ENCODE measurements at regions not wholly inside any gene's neighbourhood (a gene's known extent, or its start where the extent isn't known, plus 50 kb on each side); places are given as distances from the start of the nearest gene placed in this dataset.

DNA sequence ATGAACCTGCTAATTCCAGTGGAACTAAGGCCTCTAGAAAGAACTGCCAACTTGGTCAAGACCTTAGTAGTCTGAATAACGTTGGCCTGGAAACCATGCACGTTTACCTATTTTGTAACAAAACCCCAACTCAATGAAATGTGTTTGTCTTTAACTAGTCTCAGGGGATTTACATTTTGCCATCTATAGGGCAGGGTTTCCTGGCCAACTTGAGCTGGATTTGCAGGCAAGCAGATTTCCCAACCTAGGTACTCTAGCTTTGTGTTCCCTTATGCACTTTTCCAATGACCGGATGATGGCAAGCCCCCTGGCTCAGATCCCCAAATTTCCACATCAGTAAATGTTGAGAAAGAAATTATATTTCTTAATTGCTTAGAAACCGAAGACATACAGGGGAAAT lies 114.5 kb downstream of the IRS2 start:
- TF ChIP-seq, protein P1, sequence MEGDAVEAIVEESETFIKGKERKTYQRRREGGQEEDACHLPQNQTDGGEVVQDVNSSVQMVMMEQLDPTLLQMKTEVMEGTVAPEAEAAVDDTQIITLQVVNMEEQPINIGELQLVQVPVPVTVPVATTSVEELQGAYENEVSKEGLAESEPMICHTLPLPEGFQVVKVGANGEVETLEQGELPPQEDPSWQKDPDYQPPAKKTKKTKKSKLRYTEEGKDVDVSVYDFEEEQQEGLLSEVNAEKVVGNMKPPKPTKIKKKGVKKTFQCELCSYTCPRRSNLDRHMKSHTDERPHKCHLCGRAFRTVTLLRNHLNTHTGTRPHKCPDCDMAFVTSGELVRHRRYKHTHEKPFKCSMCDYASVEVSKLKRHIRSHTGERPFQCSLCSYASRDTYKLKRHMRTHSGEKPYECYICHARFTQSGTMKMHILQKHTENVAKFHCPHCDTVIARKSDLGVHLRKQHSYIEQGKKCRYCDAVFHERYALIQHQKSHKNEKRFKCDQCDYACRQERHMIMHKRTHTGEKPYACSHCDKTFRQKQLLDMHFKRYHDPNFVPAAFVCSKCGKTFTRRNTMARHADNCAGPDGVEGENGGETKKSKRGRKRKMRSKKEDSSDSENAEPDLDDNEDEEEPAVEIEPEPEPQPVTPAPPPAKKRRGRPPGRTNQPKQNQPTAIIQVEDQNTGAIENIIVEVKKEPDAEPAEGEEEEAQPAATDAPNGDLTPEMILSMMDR (conservative IDR thresholded peaks at IDR 0.05; ENCODE audit: low read depth, low read length), result no peak
- DNase-seq (ENCODE audit: low read depth), result no peak
- no peak overlapping the region for H3K4me3 ChIP-seq (ENCODE audit: low read depth, low read length)

DNA sequence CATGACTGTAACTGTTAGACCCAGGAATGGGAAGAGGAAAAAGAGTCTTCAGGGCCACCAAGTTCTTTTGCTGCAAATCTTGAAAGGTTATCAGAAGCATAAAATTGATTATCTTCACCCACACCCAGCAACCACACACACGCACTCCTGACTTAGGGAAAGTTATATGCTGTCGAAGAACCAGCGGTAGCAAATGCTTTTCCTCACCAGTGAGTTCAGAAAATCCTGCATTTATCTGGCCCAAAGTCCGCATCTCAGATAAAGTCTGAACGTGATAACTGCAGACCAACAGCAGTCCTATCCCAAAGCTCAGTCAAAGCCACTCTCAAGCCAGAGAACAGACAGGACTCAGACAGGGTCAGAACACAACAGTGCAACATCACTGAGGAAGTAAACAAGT lies 115.6 kb downstream of the IRS2 start:
- no peak for DNase-seq (ENCODE audit: low read depth)
- no peak overlapping the region for H3K4me3 ChIP-seq (ENCODE audit: low read depth, low read length)
- TF ChIP-seq, protein P1 (conservative IDR thresholded peaks at IDR 0.05; ENCODE audit: low read depth, low read length), result no peak

DNA sequence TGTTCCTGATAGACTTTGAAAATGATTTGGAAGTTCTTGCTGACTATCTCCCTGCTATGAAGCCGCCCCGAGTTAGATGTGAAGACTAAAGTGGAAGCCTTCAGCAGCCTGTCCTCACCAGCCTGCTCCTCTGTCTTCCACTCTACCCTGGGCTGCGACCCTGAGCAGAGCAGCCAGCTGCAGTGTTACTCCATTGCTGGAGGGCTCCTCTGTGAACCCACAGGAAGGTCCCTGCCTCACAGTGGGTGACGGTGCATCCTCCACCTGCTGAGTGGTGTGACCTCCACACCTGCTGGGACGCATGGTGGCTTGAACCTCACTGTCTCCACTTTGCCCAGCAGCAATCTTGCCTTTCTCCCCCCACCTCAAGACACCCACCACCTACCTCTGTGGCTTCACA lies 116.4 kb downstream of the IRS2 start:
- no peak overlapping the region for H3K4me3 ChIP-seq (ENCODE audit: low read depth, low read length)
- DNase-seq (ENCODE audit: low read depth), result no peak
- TF ChIP-seq, protein P1 (conservative IDR thresholded peaks at IDR 0.05; ENCODE audit: low read depth, low read length), result no peak

DNA sequence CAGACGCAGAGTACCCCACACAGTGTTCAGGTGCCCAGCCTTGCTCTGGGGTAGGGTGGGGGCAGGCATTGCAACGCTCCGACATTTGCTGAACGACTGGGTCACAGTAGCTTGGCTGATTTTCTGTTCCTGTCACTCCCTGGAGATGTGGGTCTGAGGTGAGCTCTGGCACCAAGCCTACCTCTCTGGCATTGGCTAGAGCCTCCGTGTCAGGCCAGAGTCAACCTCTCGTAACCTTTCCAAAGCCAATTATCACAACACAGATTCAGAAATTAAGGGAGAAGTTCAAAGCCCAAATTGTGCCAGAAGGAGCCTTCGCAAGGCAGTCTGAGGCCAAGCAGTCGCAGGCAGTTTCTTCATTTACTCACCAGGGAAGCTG lies 117.2 kb downstream of the IRS2 start:
- no peak overlapping the region for H3K4me3 ChIP-seq (ENCODE audit: low read depth, low read length)
- TF ChIP-seq, protein P1 (conservative IDR thresholded peaks at IDR 0.05; ENCODE audit: low read depth, low read length), result no peak
- no peak for DNase-seq (ENCODE audit: low read depth)

DNA sequence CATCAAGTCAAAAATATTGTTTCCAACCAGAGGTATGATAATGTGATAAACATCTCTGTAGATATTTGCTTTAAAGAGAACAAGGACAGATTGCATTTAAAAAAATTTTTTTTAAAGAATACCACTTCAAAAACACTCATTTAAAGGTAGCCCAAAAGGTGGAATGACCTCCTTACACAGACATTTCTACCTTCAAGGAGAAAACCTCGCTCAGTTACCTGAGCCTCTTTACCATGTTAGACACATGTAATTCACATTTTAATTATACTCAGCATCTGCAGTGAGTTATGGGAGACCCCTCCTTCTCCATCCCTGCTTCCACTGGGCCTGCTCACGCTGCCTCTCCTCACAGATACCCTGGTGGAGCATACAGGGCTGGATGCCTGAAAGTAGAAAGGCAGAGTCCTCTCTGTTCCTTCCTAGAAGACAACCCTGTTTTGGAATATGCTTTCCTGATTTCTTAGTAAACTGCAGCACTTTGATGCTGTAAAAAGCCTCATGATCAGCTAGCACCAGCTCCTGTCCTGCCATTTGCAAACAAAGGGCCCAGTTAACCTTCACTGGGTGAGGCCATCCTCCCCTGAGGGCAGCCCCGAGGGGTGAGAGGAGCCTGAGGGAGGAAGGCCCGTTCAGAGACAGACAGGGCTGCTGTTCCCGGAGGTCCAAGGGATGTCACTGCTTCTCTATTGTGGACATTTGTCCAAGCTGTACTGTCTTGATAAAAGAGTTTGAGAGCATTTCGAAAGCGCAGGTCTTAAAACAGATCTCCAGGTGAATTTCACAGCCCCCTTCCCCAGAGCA lies 117.8 kb downstream of the IRS2 start:
- TF ChIP-seq, protein P1 (conservative IDR thresholded peaks at IDR 0.05; ENCODE audit: low read depth, low read length), result no peak
- no peak overlapping the region for H3K4me3 ChIP-seq (ENCODE audit: low read depth, low read length)
- no peak for DNase-seq (ENCODE audit: low read depth)

DNA sequence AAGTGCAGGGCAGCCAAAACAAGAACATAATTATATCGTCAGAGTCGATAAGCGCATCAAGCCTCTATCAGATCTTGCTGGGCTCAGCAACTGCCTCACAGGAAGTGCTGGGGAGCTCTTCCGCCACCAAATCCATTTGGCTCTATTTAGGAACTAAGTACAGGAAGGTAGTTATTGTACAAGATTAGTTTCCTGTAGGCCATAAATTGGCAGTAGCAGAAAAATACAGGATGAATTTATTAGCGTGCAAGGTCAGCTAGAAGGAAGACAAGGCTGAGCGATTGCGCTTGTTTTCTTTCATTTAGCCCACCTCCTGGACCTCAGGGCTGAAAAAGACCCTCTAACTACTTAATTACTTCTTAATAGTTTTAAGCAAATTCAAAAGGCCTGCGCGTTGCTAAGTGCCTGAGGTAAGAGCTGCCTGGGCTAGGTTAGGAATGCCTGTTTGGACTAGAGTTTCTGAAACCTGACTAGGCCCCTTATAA lies 118.5 kb downstream of the IRS2 start:
- TF ChIP-seq, protein P1 (conservative IDR thresholded peaks at IDR 0.05; ENCODE audit: low read depth, low read length), result no peak
- H3K4me3 ChIP-seq (ENCODE audit: low read depth, low read length), result no peak overlapping the region
- DNase-seq (ENCODE audit: low read depth), result no peak

DNA sequence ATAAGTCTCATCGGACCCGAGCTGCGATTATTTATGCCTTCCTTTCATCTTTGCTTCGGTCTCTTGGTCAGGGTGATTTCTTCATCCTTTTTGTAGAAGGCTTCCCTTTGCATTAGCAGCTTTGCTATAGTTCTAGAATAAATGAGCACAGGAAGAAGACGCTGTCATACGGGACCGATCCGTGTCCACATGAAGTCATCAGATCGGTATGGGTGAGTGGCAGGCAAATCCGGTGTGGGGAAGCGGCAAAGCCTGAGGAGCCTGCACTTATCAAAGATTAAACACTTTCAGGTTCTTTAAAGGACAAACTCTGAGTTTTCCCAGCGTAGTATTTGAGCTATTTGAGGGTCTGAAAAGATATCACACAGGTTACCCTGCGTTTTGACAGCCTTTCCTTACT lies 119.3 kb downstream of the IRS2 start:
- DNase-seq (ENCODE audit: low read depth), result no peak
- TF ChIP-seq, protein P1 (conservative IDR thresholded peaks at IDR 0.05; ENCODE audit: low read depth, low read length), result no peak
- H3K4me3 ChIP-seq (ENCODE audit: low read depth, low read length), result peak overlapping the region; percentile 6
